GM04504 (cell line): ENCODE measurements at regions not wholly inside any gene's neighbourhood (a gene's known extent, or its start where the extent isn't known, plus 50 kb on each side); places are given as distances from the start of the nearest gene placed in this dataset.
"Not testable (repeated sequence)": the region's sequence is repeated elsewhere in the genome, so short reads cannot be mapped to it uniquely, and the experiment has no call there.

Experiments used
- DNase-seq: peaks from one replicate; pipeline ENCODE4 v3.0.0-alpha.2; 2012; ENCODE audit warnings: low read depth

DNA sequence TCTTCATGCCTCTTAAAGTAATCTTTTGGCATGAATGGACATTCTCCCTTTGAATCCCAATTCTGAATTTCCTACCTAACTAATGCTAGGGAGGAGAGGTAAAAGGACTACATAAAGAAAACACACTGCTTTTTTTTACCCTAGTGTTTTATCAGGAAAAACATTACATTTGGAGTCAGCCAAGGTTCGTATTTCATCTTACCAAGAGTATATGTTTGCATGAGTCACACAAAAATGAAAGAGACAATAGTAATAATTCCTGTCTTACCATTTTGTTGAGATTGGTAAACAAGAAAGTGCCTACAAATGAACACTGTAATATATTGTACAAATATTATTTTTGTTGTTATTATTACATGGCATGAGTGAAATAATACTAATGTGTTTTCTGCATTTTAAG, 112.9 kb upstream of the WARS2 start:
- no peak for DNase-seq

DNA sequence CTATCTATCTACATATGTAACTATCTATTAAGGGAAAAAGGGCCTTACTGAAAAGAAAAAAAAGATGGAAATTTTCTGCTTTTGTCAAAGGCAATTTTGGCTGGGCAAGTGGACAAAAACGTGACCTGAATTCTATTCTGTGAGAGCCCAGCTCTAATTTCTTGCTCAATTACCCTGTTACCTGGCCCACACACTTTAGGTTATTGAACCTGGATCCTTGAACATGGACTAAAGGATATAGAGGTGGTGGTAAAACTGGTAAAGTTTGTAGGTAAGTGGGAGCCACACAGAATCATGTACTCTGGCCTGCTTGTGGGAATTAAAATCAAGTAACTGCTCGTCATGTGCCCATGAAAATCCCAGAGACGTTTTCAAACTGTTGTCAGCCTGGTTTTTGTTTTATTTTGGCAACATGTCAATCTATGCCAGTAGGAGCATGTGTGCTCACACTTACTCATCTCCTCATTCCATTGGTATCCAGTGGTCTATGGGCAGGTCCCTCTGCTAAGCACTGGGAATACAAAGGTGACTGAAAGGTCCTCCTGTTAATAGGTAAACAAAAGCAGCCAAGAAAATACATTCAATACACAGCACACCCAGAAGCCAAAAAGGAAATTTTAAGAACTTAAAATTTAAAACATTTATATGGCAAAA, 113.7 kb upstream of the WARS2 start:
- no peak for DNase-seq

DNA sequence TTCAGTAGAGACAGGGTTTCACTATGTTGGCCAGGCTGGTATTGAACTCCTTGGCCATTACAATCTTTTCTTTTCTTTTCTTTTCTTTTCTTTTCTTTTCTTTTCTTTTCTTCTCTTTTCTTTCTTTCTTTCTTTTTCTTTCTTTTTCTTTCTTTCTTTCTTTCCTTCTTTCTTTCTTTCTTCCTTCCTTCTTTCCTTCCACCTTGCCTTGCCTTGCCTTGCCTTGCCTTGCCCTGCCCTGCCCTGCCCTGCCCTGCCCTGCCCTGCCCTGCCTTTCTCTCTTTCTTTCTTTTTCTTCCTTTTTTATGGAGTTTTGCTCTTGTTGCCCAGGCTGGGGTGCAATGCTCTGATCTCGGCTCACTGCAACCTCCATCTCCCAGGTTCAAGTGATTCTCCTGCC, 112.5 kb upstream of the HAO2 start:
- DNase-seq = not testable (repeated sequence)

DNA sequence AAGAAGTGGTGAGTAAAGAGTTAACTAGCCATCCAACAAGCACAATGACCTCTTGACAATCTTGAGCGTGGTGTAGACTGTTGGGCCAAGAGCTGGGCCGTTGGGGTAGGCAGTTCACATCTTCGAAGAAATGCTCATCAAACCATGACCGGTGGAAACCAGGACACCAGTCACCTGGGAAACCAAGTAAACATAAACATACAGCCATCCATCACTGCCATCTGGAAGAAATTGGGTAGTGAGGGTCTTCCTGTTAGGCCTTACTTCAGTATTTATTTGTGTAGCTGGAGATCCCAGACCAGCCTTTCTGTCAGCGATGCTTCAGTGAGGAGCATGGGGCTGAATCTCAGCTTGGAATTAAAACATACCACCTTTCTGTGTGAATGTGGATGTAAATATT, 108.1 kb upstream of the HAO2 start:
- no peak for DNase-seq

DNA sequence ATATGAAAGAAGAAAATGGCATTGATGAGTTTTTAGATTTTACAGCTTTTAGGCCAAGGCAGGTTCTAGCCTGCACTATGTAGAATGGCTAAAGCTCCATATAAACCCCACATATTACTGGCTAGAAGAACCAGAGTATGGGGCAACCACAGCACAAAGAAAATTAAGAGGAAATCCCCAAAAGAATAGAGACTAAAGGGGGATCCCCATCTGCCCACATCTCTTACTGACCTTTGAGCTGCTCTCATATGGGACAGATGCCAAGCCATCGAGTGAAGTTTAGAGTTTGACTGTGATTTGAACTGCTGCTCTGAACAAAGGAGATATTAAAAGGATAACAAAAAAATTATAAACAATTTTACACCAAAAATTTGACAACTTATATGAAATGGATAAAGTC, 102.2 kb upstream of the HAO2 start:
- no peak for DNase-seq

DNA sequence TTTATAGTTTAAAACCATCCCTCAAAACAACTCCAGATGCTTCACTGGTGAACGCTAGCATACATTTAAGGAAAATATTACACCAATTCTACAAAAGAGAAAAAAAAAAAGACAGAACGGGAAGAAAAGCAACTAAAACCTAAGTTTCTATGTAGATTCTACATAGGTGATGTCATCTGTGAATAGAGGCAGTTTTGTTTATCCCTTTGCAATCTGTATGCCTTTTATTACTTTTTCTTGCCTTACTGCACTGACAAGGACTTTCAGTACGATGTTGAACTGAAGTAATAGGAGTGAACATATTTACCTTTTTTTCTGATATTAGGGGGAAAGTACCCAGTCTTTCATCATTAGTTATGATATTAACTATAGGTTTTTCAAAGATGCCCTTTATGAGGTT, 101.7 kb upstream of the HAO2 start:
- DNase-seq = no peak

DNA sequence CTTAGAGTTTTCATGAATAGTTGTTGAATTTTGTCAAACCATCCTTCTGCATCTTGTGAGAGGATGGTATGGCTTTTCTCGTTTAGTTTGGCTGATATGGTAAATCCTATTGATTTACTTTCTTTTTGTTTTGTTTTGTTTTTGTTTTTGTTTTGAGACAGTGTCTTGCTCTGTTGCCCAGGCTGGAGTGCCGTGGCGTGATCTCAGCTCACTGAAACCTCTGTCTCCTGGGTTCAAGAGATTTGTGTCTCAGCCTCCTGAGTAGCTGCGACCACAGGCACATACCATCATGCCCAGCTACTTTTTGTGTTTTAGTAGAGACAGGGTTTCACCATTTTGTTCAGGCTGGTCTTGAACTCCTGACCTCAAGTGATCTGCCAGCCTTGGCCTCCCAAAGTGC, 101.3 kb upstream of the HAO2 start:
- DNase-seq = not testable (repeated sequence)

DNA sequence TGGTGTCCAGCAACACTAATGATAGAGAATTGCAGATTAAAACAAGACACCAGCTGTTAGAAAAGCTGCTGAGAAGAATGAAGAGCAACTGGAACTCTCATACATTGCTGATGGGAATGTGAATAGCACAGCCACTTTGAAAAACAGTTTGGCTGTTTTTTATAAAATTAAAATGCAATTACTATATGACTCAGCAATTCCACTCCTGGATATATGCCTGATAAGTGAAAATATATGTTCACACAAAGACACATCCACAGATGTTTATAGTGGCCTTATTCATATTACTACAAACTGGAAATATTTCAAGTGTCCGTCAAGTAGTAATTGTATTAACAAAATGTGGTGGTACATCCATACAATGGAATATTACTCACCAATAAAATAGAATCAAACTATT, 99.7 kb upstream of the HAO2 start:
- no peak for DNase-seq

DNA sequence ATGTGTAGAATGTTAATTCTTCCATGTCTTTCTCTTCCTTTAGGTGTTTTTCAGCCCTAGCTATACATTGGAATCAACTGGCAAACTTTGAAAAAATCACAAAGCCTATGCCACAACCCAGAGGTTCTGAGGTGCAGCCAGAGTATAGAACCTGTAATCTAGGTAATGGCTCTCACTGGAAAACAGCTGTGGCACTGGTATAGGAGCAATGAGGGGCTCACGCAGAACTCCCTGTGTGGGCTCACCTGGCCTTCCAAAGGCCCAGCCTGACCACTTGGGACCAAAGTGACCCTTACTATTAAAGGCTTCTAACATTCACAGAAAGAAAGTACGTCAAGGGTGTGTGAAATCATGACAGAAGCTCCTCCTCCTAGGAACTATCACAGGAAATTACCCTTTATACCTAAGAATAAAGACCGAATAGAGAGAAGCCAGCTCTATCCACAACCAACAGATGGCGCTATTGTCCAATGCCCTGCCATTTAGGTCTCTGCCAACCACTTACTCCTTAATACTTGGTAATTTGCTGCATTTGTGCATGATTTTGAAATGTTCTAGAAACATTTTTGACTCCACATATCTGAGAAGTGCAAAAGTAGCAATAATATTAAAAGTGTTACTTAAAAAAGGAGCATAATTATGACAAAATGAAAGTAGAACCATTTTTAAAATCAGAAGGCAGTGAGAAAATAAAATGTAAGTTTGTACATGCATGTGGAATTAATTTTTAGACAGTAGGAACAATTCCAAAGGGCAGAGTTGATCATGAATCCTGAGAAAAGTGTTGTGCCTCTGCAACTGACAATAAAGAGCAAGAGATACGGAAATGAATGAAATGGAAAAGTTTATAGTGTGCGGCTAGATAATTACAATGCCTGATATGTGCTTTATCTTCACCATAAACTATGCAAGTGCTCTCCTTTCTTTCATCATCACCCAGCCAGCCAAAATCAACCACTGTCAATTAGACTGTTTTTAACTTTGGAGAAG, 93.1 kb upstream of the HAO2 start:
- DNase-seq = peak; percentile 49

DNA sequence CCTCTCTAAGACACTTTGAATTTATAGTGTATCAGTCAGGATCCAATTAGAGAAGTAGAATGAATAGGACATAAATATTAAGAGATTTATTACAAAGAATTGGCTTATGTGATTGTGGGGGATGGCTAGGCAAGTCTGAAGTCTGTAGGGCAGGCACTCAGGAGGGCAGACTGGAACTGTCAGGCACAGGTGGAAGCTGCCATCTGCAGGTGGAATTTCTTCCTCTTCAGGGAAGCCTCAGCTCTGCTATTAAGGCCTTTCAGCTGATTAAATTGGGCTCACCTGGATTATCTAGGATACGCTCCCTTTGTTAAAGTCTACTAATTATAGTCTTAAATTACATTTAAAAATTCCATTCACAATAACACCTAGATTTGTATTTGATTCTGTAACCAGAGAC, 92.0 kb upstream of the HAO2 start:
- DNase-seq = no peak

DNA sequence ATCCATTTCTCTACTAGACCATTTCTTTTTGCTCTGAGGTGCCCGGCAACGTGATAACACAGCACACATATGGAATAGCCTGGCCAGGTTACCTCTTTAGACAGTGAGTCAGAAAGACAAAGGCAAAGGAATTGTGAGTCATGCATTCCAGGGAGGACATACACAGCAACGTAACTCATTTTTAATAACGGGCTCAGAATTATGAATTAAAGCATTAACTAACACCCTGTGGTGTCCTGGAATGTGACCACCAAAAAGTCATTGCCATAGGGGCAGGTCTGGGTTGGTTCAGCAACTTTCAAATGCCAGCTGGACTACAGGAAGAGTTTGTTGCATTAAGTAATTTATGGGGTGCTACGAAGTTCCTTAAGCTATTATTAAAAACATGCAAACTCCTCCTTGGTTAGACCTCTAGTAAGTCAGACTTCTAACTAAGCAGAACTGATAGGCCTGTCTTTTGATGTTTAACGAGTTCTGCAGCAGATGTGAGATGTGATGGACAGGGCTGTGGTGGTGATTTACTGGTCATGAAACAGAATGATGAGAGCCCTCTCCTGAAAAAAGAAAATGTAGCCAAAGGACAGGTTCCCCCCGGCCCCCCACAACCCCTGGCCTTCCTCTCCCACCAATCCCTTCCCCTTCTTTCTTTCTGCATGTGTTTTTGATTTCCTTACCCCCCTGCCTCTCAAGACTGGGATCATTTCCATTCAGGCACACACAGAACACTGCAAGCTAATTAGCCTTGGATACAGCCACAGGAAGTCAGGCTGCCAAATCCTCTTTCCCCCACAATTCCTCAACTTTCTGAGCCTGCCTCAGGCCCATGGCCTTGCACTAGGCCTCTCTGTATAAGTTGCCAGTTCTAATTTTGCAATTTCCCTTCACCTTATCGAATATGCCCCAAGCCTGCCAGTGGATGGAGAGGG, 88.9 kb upstream of the HAO2 start:
- DNase-seq = peak; percentile 68

DNA sequence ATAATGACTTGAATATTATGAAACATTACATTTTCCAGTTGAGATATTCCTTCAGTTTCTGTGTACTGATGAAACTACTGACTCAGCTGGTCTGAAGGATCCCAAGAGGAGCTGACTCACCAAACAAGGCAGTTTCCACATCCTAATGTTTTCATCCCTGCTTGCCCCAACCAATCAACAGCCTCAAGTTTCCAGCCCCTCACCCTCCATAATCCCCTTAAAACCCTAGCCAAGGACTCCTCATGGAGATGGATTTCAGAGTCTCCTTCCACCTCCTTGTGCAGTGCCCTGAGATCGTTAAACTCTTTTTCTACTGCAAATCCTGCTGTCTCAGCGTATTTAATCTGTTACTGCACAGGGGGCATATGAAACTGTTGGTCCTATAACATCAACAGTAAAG, 83.1 kb upstream of the HAO2 start:
- peak; percentile 65 for DNase-seq

DNA sequence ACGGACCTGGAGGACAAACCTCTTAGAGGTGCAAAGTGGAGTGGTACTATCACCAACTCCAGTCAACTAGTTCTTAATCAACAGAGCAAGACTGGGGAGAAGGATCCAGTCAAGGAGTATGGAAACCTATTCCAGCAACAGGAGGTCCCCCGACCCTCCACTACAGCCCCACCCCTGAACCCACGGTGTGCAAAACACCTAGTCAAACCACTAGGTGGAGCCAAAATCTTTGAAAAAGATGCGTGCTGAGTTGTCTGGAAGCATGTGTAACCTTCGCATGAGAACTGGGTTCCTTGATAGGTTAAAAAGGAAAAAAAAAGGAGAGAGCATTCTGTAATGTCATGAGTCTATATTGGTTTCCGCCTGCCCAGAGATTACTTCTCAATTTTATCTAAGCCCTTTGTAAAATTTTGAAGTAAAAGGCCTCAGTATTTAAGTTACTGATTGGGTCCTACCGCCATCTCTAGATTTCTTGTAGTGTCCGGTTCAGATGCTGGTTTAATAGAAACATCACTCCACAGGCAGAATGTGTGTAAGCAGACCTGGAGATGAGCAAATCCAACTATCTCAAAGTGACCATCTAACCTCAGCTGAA, 81.9 kb upstream of the HAO2 start:
- DNase-seq = no peak

DNA sequence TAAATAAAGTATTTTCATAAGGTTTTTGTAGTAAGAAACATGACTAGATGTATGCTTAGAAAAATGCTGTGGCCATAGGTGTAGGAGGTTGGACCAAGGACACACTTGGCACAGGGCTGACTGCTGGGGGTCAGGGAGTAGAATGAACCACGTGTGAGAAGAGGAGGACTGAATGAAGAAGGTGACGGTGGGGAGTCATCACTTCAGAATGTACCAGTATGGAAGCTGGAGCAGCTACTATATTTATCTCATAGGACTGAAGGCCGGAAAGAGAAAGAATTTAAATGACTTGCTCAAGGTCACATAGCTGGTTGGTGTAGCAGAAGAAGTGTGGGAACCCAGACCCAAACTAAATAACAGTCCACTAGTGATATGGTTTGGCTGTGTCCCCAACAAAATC, 79.8 kb upstream of the HAO2 start:
- DNase-seq = no peak

DNA sequence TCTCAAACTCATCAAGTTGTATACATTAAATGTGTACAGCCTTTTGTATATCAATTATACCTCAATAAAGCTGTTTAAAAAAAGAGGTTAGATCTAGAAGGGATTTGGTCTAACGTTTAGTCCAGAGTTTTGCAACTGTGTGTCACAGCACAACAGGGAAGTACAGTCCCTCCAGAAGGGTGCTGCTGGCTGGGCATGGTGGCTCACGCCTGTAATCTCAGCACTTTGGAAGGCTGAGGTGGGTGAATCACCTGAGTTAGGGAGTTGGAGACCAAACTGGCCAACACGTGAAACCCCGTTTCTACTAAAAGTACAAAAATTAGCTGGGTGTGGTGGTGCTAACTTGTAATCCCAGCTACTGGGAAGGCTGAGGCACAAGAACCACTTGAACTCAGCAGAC, 78.3 kb upstream of the HAO2 start:
- DNase-seq = no peak

DNA sequence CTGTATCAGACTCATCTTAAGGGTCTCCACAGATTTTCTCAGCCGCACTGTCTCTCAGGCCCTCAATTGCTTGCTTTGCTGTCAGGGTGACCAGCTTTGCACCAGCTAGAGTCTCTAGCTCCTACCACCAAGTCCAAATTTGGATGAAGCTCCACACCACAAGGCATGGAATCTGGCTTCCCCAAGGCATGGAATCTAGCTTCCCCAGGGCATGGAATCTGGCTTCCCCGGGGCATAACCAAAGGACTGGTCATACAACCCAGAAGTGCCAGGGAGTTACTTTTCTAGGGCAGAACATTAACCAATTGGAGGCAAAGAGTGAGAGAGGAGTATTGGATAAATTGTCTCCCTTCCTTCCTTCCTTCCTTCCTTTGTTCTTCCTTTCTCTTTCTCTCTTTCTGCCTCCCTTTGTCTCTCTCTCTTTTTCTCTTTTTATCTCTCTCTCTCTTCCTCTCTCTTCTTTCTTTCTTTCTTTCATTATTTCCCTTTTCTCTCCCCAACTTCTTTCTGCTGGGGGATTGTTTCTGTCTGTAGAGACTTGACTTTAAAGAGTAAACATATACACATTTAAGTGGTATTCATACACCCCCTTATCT, 76.9 kb upstream of the HAO2 start:
- no peak for DNase-seq

DNA sequence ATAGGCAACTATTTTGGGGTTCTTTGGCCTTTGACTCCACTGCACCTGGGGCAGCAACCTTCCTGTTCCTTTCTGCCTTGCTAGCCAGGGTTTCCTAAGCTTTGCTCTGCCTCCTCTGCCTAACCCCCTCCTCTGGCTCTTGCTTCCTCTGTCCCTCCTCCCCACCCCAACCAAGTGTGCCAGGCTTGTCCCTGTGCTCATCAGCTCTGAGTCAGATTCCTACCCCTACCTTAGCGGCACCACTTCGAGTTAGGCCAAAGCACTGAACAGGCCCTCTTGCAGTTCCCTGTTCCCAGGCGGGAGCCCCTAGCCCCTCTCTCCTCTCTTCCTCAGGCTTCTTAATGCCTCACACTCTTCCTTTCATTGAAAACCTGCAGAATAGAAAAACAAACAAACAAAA, 74.8 kb upstream of the HAO2 start:
- DNase-seq = no peak

DNA sequence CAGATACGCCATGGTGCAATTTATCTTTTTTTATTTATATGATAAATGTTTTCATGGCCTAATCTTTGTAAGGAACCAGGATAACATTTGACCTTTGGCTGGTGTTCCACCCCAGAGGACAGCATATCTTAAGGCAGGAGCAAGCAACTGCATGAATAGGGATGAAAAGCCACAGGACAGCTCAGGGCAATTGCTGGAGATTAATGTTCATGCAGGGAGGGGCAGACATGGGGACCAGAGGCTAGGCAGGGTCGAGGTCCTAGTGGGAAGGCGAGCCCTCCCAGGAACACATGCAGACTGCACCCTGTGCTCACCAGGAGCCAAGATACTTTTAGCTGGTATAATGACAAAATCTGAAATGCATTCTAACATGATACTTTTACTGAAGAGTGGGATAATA, 74.4 kb upstream of the HAO2 start:
- no peak for DNase-seq

DNA sequence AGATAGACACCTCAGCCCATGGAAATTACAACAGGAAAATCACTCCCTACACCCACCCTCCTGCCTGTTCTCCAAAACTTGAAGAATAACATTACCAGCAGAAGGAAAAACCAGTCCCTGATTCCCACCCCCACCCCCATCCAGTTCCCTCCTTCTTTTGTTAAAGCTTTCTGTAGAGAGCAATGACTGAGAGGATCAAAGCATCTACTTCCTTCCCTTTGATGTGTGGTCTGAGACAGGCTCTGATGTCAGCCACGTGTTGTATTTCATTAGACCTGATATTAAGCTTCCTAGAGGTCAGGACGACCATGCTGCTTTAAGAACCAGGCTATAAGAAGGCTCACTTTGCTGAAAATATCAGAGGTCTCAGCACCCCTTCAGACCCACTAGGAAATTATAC, 73.9 kb upstream of the HAO2 start:
- DNase-seq = no peak

DNA sequence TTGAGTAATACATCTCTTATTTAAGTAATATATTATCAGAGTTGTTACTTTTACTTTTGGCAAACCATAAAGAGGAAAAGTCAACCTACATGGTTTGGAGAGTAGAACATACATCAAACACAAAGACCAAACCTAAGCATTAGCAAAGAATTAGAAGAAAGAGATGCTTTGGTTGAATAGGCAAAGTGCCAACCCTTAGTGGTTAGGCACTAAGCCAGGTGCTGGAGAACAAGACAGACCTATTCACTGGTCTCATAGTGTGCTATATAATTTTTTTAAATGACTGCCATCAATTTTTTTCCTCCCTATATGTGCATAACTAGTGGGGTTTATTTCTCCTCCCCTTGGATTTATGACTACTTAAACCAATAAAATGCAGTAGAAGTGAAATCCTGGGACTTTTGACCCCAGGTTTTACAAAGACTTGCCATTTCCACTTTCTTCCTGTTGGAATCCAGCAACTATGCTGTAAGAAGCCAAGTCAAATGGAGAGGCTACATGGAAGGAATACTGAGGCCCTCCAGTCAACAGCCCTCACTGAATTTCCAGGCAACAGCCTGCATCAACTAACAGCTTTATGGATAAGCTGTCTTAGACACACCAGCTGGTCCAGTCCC, 69.8 kb upstream of the HAO2 start:
- no peak for DNase-seq

DNA sequence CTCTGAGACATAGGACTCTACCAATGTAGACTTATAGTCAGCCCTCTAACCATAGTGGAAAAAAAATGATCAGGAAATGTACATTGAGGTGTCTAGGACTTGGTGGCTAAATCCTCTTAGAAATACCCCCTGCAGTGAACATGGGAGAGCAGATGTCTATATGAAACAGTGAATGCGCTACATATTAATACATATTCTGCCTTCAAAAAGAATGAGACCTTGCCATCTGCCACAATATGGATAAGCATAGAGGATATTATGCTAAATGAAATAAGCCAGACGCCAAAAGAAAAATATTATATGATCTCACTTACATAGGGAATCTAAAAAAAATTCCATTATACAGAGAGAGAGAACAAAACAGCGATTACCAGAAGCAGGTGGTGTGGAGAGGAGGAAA, 66.6 kb upstream of the HAO2 start:
- no peak for DNase-seq
